GM12872 (cell line): ENCODE measurements at regions not wholly inside any gene's neighbourhood (a gene's known extent, or its start where the extent isn't known, plus 50 kb on each side); places are given as distances from the start of the nearest gene placed in this dataset.

Source experiments
- CTCF ChIP-seq: IDR thresholded peaks from 3 replicates; pipeline ENCODE4 v1.5.1; 2011; ENCODE audit warnings: low read depth, mild to moderate bottlenecking, low read length, moderate library complexity; ENCODE audit not compliant: insufficient read depth

- no peak for TF ChIP-seq CTCF
Observed at GRCh38 chr2:14960686-14961324, 328.3 kb downstream of the LRATD1 start.

- TF ChIP-seq CTCF = no peak
Observed at GRCh38 chr2:14967729-14968128, 335.2 kb downstream of the LRATD1 start.

- TF ChIP-seq CTCF = no peak
Observed at GRCh38 chr2:14975381-14975780, 342.9 kb downstream of the LRATD1 start.

GRCh38 chr2:14977021-14977420, 344.5 kb downstream of the LRATD1 start:
- TF ChIP-seq CTCF = no peak

GRCh38 chr2:14978845-14979244, 346.3 kb downstream of the LRATD1 start:
- TF ChIP-seq CTCF = no peak

GRCh38 chr2:14982790-14983189, 350.3 kb downstream of the LRATD1 start:
- no peak for TF ChIP-seq CTCF

- no peak for TF ChIP-seq CTCF
Observed at GRCh38 chr2:14988600-14988999, 356.1 kb downstream of the LRATD1 start.
